COR-L47 (cell line): ENCODE measurements at regions not wholly inside any gene's neighbourhood (a gene's known extent, or its start where the extent isn't known, plus 50 kb on each side); places are given as distances from the start of the nearest gene placed in this dataset.
A peak's percentile ranks its signal among the peaks of the same experiment; 100 is the strongest.

Experiments used
- DNase-seq: peaks from one replicate; lab custom pipeline; 2025; lab: John Stamatoyannopoulos, UW

DNA sequence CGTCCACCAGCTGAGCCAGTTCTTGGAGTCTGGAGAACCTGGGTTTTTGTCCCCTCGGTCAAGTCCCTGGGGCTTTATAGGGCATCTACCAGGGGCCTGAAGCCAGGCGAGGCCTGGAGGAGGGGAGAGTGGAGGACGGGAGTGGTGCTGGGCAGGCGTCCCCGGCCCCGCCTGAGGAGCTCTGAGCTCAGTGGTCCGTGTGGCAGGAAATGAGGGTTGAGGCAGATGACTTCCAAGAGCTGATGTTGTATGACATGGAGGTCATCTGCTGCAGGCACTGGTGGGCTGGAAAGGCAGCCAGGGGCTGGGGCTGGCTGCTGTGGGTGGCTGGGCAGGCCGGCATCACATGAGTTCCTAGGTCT, 118.5 kb upstream of the HS6ST1 start:
- no peak for DNase-seq

DNA sequence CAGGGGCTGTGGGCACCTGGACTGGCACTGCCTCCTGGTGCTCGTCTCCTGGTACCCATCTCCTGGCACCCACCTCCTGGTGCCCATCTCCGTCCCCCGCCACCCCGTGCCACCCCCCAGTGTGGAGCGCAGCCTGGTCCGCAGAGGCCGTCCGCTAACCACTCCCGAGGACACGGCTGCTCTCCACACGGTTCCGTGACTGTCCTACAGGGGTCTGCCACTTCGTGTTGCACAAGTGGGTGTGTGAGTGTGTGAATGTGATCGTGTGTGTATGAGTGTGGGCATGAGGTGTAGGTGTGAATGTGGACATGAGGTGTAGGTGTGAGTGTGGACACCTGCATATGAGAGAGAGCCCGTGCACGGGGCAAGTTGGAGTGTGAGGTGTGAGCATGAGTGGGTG, 119.4 kb upstream of the HS6ST1 start:
- DNase-seq, result no peak

DNA sequence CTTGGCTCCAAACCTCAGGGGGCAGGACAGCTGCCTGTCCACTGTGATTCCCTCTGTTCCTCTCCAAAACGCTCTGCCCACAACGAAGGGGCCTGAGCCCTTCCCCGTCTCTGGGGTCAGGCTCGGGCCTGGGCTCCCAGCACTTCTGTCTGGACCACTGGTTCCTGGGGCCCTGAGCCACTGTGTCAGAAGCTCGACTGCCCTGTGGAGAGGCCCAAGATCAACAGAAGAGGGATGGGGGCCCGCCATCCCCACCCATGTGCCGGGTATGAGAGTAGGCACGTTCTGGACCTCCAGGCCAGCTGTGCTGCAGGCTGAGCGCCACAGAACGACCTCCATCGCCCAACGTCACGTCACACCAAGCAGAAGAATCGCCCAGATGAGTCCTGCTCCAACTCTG, 119.9 kb upstream of the HS6ST1 start:
- no peak for DNase-seq

DNA sequence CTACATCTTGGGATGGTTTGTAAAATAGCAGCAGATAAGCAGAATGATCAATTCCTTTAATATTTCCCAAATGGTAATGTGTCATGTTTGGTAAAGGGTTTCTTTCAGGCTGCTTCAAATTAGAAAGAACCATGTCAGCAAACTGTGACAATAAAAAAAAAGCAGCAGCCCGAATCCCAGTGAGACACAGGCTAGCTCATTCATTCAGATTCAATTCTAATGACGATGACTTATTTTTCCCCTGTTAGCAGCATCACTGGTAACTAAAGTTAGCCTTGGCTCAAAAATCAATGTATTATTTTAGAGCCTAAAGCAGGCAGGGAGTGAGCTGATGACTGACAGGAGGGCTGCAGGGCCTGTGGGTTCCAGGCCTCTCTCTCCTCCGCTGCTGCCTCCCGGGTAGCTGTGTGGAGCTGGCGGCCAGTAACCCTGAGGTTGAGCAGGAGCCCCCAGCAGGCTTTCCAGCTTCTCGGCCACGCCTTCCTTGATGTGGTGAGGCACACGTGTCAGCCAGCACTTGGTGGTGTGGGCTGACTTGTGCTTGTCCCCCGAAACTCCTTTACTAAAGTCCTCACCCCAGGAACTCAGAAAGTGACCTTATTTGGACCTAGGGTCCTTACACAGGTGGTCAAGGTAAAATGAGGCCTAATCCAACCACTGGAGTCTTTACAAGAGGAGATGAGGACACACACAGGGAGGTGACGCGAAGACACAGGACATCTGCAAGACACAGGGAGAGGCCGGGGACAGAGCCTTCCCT, 120.5 kb upstream of the HS6ST1 start:
- no peak for DNase-seq

DNA sequence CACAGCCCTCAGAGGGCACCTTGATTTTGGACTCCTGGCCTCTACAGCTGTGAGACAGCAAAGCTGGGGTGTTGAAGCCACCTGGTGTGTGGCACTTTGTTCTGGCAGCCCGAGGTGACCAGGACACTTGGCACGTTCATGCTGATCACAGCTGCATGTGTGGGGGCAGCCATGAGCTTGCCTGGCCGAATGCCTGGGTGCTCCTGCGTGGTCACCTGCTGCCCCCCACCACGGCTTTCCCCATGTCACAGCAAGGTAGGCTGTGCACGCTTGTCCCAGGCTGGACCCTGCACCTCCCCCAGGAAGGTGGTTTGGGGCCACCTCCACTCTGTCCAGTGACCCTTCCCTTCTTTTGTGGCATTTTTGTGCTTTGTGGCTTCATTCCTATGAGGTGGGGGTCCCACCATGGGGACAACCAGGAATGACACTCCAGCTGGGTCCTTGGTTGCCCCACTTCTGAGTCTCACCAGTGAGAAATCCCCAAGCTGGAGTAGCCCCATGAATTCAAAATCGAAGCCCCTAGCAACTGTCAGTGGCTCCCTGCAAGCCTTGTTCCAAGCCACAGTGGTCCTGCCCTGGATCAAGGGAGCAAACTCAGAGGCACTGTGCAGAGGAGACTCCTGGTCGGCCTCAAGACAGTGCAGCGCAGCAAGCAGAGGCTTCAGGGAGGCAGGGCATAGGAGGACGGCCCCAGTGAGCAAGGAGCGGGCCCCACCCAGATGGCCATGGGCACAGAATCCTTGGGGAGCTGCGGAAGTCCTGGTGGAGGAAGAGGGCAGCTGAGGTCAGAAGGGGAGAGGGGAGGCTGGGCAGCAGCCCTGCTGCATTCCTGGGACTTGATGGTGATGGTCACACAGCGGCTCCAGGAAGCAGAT, 121.4 kb upstream of the HS6ST1 start:
- no peak for DNase-seq

DNA sequence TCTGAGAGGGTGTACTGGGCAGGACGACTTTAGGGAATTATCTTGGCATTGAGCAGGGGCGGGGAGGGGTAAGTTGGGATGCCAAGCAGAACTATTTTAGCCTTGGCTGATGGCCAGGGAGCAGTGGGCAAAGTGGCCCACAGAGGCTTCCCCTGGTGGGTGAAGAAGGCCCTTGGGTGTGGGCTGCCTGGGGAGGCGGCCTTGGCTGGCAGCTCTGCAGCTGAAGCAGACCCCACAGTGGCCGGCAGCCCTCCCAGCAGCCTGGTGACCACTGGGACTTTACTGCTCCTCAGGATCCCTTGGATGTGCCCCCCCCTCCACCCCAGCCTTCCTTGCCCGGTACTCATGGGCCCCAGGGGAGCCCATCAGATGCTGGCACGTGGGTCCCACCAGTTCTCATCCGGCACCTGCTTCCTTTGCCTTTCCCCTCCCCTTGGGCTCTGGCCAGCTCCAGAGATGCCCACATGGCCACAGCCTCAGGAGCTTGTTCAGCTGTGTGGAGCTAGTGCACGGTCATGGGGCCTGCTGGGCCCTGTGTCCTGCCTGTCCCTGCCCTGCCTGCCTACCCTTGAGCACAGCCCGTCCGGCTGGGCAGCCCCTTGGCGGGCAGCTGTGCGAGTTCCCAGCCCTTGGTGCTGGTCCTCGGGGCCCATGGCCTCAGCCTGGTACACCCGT, 122.1 kb upstream of the HS6ST1 start:
- peak; percentile 20 for DNase-seq

DNA sequence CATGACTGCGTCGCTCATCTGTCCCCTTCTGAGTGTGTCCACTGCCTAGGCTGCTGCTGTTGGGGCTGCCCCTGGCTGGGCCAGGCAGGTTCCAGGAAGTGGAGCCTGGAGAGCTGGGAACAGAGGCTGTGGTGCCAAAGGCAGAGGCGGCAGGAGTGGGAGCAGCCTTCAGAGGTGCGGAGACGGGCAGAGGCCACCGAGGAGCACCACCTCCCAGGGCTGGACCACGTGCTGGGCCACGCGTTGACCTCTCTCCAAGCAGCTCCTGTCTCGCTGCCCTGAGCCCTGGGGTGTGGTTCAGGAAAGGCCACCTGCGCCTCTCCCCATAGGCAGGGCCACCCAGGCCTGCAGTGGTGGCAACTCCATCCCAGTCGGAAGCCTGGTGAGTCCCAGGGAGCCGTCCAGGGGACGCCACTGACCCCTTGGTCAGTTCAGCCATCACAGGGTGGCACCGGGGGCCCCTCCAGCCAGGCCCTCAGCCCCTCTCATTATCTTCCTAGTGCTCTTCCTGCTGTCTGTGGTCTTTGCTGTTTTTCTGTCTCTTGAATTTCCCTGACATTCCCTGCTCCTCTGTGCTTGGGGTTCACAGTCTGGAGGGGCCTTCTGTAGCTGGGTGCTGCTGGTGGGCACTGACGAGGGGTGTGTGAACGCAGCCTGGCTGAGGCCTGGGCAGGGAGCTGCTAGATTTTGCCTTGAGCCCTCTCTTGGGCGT, 122.8 kb upstream of the HS6ST1 start:
- no peak for DNase-seq

DNA sequence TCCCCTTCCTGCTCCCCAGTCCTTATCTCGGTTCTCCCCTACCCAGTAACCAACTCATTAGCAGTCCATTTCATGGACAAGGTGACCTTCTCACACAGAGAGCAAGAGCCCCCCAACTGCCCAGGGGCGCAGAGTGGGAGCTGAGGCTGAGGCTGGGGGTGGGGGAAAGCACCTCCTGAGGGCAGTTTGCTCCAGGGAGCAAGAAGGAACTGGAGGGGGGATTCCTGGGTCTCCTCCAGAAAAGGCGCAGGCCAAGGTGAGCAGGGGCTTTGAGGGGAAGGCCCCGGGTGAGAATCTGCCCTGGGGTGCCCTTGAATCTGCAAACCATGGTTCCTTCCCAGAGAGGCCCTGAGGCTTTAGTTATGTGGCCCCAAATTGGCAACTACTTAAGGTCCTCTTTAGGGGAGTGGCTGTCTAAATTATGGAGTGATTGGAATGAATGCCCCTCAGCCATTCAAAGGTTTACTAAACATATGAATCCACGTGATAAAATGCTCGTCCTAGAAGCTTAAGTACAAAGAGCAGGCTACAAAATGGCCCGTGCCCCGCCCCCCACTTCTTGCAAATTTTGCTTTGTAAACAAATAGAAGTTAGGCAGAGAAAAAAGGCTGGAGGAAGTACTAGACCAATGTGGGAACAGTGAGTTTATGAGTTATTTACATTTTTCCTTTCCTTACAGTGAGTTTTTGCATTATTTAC, 123.5 kb upstream of the HS6ST1 start:
- peak; percentile 15 for DNase-seq

DNA sequence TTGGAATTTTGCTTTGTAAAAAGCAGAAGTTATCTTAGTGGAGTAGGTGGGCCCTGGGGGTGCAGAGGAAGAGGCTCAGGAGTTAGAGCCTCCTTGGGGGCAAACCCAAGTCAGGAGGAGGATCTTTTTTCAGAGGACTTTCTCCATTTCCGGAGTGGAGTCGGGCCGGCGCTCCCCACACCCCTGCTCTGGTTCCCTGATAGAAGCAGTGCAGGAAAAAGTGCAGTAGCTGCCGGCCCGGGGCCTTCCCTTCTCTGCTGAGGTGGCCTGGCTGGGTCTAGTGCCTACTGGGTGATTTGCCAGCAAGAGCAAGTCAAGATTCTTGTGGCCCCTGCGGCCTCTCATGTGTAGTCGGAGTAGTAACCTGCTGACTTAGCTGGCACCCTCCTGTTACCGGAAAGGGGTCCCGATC, 124.2 kb upstream of the HS6ST1 start:
- DNase-seq, result no peak

DNA sequence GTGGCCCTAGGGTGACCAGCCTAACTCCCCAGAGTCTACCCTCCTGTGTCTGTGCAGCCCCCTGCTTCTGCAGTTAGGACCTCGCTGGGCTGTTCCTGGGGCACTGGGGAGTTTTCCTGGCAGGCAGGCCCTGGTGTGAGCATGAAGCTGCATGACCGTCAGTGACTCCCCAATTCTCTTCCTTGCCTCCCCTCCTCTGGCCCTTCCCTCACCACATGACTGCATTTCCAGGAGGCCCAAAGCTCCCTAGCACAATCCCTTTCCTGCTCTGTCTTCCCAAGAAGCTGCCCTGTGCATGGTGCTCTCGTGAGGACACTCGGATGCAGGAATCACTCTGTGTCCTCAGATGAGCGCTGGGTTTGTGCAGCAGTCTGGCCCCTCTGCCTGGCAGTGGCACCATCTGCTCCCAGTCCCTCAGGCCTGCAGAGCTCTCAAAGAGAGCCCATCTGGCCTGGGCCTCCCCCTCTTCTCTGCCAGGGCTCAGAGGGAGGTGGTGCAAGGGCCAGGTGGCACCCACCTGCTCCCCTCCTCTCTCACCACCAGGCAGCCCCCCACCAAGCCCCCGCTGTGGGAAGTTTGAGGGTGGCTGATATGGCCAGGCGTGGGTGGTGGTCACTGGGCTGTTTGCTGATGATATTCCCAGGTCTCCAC, 125.6 kb upstream of the HS6ST1 start:
- DNase-seq, result no peak

DNA sequence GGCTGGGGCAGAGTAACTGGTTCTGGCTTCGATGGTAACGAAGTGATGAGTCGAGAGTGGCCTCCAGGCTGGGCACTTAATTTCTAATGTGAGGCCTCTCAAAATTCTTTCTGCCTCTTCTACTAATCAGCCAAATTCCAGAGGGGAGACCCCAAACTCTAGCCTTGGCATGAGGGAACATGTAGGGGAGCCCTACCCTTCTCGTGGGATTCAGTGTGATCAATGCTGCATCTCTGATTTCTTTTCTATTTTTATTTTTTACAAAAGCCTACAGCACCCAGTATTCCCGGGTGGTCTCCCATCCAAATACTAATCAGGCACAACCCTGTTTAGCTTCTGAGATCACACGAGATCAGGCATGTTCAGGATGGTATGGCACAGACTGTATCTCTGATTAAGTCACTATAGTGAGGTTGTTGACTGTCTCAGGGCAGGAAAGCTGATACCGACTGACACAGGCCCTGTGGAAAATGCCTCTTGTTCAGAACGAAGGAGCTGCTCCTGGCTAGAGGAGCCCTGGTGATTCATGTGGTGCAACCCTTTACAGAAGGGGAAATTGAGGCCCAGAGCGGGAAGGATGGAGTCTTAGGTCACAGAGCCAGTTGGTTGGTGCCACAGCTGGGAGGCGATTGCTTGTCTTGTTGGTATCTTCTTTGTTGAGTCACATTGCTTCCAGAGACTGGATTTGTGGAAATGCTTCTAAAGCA, 126.3 kb upstream of the HS6ST1 start:
- no peak for DNase-seq

DNA sequence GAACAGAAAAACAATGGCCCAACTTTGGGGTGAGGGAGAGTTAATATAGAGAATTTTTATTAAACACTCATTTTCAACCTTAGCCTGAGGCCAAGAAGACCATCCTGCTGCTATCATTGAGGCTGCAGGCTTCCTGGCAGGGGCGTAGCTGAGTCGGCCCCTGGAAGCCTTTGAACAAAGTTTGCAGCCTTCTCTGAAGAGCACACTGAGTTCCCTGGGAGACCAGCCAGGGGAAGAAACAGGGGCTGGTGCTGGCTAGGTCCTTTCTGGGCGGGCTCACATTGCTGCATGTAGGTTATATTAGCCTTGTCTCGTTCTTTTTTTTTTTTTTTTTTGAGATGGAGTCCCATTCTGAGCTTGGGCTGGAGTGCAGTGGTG, 126.8 kb upstream of the HS6ST1 start:
- DNase-seq, result no peak

DNA sequence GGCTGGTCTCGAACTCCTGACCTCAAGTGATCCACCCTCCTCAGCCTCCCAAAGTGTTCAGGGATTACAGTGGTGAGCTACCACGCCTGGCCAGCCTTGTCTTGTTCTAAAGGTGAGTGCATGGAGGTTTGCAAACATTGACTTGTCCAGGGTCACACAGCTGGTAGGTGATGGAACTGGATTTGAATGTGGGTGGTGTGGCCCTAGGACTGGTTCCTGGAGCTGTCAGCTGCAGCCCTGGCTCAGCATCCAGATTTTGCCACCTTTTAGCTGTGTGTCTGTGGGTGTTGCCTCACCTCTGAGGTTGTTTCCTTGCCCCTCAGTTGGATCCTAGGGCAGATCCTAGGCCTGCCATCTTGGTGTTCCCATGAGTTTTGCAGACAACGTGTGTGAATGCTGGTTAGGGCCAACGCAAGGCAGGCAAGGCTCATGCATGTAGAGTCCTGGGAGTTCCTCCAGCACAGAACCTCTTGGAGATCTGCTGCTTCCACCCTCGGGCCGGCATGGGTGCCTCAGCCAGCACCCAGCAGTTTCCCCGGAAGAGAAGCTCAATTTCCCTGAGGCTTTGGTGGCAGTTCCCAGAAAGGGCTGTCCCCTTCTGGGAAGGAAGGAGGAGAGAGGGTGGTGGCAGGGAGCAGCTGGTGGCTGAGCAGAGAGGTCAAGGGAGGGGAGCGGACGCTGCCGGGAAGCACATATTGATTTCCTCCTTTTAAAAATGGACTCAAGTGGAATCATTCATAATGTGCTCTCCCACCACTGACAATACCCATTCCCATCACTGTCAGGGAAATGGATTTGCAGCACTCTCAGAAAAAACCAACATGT, 127.6 kb upstream of the HS6ST1 start:
- no peak for DNase-seq

DNA sequence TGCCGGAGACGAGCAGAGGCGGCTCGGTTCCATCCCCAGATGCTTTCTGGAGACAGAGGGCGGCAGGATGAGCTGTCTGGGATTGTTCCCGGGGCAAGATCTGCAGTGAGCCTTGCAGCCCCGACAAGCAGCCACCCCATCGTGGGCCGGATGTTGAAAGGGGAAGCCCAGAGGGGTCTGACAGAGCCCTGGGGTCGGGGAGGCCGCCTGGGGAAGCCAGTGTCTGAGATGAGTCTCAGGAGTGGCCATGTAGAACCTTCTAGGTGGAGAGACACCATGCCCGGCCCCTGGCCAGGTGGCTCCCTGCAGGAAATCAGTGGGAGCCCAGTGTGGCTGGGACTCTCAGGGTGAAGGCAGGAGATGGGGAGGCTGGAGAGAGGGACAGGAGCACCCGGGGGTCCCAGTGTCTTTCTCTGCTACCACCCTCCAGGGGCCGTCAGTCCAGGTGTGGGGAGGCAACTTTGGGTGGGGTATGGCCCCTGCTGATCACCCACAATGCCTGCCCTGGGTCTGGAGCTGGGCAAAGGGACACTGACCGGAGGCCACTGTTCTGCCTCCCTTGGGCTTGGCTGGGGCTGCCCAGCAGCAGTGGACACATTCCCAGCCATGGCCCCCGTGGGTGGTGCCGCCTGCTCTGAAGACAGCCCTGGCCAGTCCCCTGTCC, 128.3 kb upstream of the HS6ST1 start:
- DNase-seq, result no peak

DNA sequence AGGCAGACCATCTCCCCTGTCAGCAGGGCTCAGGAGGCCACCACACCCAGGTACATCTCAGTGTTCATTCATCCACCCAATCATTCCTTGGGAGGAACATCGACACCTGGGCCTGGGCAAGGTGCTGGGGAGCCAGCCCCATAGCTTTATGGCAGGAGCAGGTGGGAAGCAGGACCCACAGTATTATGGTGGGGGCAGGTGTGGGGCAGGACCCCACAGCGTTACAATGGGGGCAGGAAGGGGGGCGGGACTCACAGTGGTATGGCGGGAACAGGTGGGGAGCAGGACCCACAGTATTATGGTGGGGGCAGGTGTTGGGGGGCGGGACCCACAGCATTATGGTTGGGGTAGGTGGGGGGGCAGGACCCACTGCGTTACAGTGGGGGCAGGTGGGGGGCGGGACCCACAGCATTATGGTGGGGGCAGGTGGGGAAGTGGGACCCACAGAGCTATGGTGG, 128.9 kb upstream of the HS6ST1 start:
- DNase-seq, result no peak

DNA sequence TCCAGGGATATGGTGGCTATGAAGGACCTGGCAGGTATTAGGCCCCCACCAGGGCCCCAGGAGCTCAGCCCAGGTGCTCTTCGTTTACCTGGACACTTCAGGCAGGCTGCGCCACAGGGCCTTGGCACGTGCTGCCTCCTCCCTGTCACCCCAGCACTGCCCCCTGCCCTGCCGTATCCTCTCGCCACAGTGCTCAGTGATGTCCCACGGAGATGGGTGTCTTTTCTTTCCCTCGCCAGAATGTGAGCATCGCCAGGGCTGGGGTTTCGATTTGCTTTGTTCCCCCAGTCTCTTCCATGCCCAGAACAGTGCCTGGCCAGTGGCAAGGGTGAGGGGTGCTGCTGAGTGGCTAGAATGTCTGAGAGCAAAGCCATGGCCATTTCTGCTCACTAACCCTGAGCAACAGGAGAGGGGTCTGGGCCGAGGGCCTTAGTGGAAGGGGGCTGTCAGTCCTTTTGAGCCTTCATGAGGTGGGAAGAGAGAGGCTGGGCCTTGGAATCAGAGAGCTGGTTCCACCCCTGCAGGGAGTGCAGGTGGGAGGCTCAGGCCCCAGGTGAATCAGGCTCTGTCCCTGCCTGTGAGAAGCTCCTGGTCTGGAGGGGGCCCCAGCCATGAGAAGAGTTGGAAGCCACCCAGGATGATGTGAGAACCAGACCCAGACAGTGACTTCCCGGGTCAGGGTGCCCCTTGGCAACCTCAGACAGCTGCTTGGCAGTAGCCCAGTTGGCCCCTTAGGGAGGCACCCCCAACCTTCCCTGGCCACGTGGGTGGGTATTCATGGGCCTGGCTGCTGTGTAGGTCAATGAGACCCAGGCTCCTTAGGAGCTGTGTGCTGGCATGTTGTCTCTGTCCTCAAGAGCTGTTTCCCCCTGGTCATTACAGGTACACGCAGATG, 129.9 kb upstream of the HS6ST1 start:
- no peak for DNase-seq

DNA sequence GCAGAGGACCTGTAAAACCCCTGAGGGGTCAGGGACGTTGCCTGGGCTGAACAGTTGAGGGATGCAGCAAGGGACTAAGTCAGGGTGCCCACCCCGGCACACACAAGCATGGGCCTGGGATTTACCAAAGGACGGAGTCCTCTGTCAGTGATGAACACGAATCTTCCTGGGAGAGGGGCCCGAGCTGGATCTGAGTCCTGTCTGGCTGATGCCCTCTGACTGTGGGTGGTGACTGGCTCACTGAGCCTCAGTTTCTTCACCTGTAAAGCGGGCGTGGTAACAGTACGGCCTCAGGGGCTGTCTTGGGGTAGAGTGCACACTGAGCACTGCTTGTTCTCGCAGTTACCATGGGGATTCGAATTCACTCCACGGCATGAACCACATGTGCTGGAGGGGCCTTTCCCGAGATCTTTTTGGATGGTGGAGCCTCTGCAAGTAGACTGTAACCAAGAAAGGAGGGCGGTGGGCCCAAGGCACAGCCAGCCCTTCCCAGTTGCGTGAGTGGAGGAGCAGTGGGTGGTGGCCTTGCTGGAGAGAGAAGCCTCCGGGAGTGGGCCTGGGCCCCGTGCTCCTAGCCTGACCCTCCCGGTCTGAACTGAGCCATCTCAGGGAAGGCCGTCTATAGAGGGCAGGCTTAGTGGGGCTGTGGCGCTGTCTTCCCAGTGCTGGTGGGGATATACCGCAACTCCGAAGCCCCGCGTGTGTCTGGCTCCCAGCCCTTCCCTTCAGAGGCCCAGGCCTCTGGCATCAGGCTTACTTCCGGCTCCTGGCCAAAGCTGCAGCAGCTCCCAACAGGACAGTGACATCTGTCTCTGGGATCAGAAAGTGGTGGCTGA, 130.8 kb upstream of the HS6ST1 start:
- DNase-seq, result no peak
